Chondrocyte (in vitro differentiated cells): ENCODE measurements at regions not wholly inside any gene's neighbourhood (a gene's known extent, or its start where the extent isn't known, plus 50 kb on each side); places are given as distances from the start of the nearest gene placed in this dataset.

Experiments
- DNase-seq: peaks from one replicate; pipeline ENCODE4 v3.0.0; 2021; ENCODE audit warnings: mixed read lengths, low spot score
- H3K27ac Mint-ChIP-seq: one replicate; pipeline ENCODE4 v1.8.0; 2021; ENCODE audit warnings: mild to moderate bottlenecking, moderate library complexity, mixed read lengths; ENCODE audit not compliant: unreplicated experiment
- H3K27me3 Mint-ChIP-seq: 2 replicates; pipeline ENCODE4 v1.8.0; 2021; ENCODE audit warnings: low read depth, mixed read lengths
- H3K36me3 Mint-ChIP-seq: 2 replicates; pipeline ENCODE4 v1.8.0; 2021; ENCODE audit warnings: low read depth, mixed read lengths
- H3K4me1 Mint-ChIP-seq: 2 replicates; pipeline ENCODE4 v1.8.0; 2021; ENCODE audit warnings: low read depth, mild to moderate bottlenecking, mixed read lengths
- H3K4me3 Mint-ChIP-seq: one replicate; pipeline ENCODE4 v1.8.0; 2021; ENCODE audit warnings: mild to moderate bottlenecking, moderate library complexity, mixed read lengths; ENCODE audit not compliant: unreplicated experiment
- H3K9me3 Mint-ChIP-seq: 2 replicates; pipeline ENCODE4 v1.8.0; 2021; ENCODE audit warnings: low read depth, mixed read lengths
- CTCF ChIP-seq: fragments of 200-600 bp; sonication (generic); IDR thresholded peaks from 2 replicates; pipeline ENCODE4 v1.5.0; 2021; ENCODE audit warnings: antibody characterized with exemption, mild to moderate bottlenecking, moderate library complexity

- Mint-ChIP-seq H3K4me1 (no peaks in the 10 kb centered on the region), H3K27ac (no peak overlapping the region), H3K27me3 (peaks cover 3% of the 10 kb centered on the region), H3K4me3 (no peak overlapping the region), H3K36me3 (no peaks in the 10 kb centered on the region), H3K9me3 (no peaks in the 10 kb centered on the region)
- no peak for DNase-seq
- TF ChIP-seq CTCF = no peak
Observed at GRCh38 chr17:51563961-51564360, 303.6 kb downstream of the UTP18 start.

- no peak overlapping the region for H3K27ac Mint-ChIP-seq
- no peaks in the 10 kb centered on the region for H3K4me1 Mint-ChIP-seq
- H3K36me3 Mint-ChIP-seq = no peaks in the 10 kb centered on the region
- TF ChIP-seq CTCF = no peak
- no peak overlapping the region for H3K4me3 Mint-ChIP-seq
- no peak for DNase-seq
- H3K9me3 Mint-ChIP-seq = peaks cover 14% of the 10 kb centered on the region
- no peaks in the 10 kb centered on the region for H3K27me3 Mint-ChIP-seq
Observed at GRCh38 chr17:51572115-51572514, 311.8 kb downstream of the UTP18 start.
